HG03460 (cell line): ENCODE measurements at regions not wholly inside any gene's neighbourhood (a gene's known extent, or its start where the extent isn't known, plus 50 kb on each side); places are given as distances from the start of the nearest gene placed in this dataset.
"Not testable (repeated sequence)": the region's sequence is repeated elsewhere in the genome, so short reads cannot be mapped to it uniquely, and the experiment has no call there.

Experiments used
- ATAC-seq: cut with Tn5 transposase; IDR thresholded peaks from one replicate; pipeline ENCODE4 v1.9.1; 2021; ENCODE audit not compliant: unreplicated experiment

DNA sequence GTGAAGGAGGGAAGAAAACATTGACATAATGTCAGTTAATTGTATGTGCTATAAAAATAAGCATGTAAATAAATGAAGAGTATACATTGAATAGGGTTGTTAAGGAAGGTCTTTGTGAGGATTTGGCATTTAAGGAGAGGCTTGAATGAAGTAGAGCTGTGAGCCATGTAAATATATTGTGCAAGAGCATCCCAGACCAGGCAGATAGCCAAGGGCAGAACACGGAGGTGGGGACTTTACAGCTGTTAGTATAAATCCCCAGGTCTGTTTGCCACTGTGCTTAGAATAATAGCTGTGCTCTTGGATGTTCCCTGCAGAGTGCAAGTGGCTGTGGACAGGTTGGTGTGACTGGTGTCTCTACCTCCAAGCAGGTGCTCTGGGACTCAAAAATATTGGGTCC is 211.7 kb downstream of the LRRC70 start:
- ATAC-seq: no peak

DNA sequence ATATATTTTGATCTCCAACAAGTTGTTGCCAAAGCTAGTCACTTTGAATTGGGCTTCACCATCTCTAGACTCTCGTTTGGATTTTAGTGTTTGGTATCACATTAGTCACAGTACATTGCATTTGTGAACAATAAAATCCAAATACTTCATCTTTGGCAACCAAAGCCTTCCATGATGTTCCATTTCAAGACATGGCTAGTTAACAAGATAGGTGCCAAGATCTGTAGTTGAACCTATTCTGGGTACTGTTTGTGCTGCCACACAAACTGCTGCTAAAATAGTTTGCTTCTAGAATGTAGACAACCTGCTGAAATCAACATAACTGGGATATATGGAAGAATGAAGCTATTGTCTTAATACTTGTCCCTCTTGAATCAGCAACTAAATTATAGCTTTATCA is 207.5 kb downstream of the LRRC70 start:
- no peak for ATAC-seq

GRCh38 chr5:62785588-62785987 is 207.0 kb downstream of the LRRC70 start:
- no peak for ATAC-seq

GRCh38 chr5:62783374-62784057 is 204.9 kb downstream of the LRRC70 start:
- ATAC-seq: no peak

- no peak for ATAC-seq
Observed at GRCh38 chr5:62780888-62781287, 202.3 kb downstream of the LRRC70 start.

GRCh38 chr5:62780230-62780629 is 201.6 kb downstream of the LRRC70 start:
- no peak for ATAC-seq

DNA sequence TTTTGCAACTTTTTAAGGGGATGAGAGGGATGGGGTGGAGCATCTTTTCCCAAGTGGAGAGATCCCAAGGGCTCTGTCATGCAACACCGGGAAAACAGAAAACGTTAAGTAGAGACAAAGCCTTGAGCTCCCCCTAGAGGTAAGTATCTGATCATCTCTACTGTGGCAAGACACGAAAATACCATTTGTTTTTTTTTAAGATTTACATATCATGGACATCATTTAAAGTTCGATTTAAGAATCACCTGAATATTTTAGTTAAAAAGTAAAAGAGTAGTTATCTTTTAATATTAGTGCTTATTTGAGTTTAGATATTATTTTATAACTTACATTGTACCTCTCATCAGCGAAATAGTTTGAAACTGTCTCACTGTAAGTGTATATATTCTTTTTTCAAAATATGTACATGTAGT is 200.4 kb downstream of the LRRC70 start:
- ATAC-seq: no peak

DNA sequence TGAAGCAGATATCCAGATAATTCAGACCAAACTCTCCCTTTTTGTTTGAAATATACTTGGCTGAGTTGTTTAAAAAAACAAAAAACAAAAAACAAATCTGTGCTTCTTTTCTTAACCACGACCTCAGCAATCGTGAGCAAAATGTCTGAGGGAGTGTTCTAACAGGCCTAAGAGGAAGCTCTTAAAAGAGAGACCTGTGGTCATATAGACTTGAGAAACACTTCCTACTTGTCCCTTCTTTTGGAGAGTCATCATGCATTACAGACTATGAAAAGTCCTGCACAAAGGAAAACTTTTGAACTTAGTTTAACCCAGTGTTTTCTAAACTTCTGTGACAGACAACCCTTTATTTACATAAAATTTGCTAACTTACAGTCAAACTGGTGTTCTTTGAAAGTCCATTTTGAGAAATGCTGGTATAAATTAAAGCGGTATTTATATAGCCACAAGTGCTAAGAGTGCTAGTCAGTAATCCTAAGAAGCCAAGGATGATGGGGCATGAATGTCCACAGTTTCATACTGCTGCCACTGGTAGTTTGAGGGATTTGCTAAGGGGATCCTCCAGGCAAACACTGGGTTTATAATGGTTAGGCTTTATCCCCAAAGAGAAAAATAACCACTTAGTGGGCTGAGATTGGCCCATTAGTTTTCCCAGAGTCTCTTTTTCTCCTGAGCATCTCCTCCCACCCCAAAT is 199.8 kb downstream of the LRRC70 start:
- ATAC-seq: no peak

- ATAC-seq: not testable (repeated sequence)
Observed at GRCh38 chr5:62777081-62777480, 198.5 kb downstream of the LRRC70 start.

GRCh38 chr5:62776592-62776991 is 198.0 kb downstream of the LRRC70 start:
- not testable (repeated sequence) for ATAC-seq

DNA sequence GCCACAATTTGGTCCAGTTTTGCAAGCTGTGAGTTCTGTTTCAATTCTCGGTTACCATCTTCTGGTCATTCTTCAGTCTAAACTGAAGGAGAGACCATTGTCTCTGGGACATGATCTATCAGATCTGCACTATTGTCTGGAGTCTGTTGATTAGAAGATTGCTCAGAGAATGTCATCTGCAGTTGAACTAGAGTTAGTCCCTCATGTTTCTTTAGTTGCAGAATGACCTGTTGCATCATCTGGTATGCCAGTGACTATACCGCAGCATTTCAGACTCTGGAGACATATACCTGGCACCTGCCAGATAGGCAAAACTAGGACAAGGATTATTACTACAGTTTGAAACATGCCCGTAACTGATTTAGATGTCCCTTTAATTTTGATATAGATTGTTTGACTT is 194.8 kb downstream of the LRRC70 start:
- no peak for ATAC-seq

GRCh38 chr5:62771341-62771740 is 192.7 kb downstream of the LRRC70 start:
- ATAC-seq: no peak

- ATAC-seq: no peak
Observed at GRCh38 chr5:62767650-62768049, 189.0 kb downstream of the LRRC70 start.

GRCh38 chr5:62767077-62767476 is 188.5 kb downstream of the LRRC70 start:
- ATAC-seq: no peak

GRCh38 chr5:62762503-62762902 is 183.9 kb downstream of the LRRC70 start:
- no peak for ATAC-seq

DNA sequence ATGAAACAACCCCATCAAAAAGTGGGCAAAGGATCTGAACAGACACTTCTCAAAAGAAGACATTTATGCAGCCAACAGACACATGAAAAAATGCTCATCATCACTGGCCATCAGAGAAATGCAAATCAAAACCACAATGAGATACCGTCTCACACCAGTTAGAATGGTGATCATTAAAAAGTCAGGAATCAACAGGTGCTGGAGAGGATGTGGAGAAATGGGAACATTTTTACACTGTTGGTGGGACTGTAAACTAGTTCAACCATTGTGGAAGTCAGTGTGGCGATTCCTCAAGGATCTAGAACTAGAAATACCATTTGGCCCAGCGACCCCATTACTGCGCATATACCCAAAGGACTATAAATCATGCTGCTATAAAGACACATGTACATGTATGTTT is 179.1 kb downstream of the LRRC70 start:
- not testable (repeated sequence) for ATAC-seq

DNA sequence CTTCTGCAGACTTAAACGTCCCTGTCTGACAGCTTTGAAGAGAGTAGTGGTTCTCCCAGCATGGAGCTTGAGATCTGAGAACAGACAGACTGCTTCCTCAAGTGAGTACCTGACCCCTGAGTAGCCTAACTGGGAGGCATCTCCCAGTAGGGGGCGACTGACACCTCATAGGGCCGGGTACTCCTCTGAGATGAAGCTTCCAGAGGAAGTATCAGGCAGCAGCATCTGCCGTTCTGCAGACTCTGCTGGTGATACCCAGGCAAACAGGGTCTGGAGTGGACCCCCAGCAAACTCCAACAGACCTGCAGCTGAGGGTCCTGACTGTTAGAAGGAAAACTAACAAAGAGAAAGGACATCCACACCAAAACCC is 174.4 kb downstream of the LRRC70 start:
- not testable (repeated sequence) for ATAC-seq

DNA sequence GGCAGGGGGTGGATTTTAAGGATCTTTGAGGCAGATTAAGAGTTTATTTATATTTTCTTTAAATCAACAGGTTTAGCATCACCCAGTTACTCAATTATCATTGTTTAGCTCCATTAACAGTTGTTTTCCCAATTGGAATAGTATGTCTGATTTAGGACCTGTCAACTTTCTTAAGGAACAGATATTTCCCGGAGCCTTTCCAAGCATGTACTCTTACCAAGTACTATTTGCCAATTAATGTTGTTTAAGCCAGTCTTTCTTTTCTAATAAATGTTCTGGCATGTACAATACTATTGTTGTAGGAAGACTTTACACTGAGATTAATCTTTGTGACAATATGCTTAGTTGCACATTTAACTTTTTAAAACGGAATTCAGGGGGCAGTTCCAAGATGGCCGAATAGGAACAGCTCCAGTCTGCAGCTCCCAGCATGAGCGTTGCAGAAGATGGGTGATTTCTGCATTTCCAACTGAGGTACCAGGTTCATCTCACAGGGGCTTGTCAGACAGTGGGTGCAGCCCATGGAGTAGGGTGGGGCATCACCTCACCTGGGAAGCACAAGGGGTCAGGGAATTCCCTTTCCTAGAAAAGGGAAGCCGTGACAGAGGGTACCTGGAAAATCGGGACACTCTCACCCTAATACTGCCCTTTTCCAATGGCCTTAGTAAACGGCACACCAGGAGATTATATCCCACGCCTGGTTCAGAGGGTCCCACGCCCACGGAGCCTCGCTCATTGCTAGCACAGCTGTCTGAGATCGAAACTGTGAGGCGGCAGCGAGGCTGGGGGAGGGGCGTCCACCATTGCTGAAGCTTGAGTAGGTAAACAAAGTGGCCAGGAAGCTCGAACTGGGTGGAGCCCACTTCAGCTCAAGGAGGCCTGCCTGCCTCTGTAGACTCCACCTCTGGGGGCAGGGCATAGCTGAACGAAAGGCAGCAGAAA is 173.7 kb downstream of the LRRC70 start:
- ATAC-seq: not testable (repeated sequence)

- no peak for ATAC-seq
Observed at GRCh38 chr5:62742207-62742606, 163.6 kb downstream of the LRRC70 start.

DNA sequence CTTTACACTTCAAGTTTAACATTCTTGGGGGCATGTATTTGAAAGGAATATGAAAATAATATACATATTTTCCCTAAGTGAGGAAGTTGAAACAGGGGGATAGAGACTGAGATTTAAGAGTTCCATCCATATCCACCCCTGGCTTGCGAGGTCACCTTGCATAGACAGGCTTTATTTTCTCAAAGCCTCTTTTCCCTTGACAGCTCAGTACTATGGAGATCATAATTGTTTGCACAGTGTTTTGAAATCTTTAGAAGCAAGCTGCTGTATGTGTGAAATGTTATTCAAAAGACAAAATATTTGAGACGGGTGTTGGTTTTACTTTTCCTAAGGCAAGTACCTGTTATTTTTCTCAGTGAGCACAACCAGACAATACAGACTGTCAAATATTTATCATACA is 163.1 kb downstream of the LRRC70 start:
- ATAC-seq: no peak

- no peak for ATAC-seq
Observed at GRCh38 chr5:62737766-62738165, 159.1 kb downstream of the LRRC70 start.

GRCh38 chr5:62732677-62733121 is 154.1 kb downstream of the LRRC70 start:
- ATAC-seq: no peak
